Esophagus muscularis mucosa (tissue), 4 donors: ENCODE measurements at regions not wholly inside any gene's neighbourhood (a gene's known extent, or its start where the extent isn't known, plus 50 kb on each side); places are given as distances from the start of the nearest gene placed in this dataset.

ENCODE experiments used
- DNase-seq: peaks from one replicate; pipeline ENCODE4 v3.0.0-alpha.2; 2017; ENCODE audit errors: extremely low spot score
- H3K27ac ChIP-seq, 4 donors: fragments of 200-600 bp; sonication (generic); replicated peaks in 1 of 4; 1 replicate in 3 of 4; 2 replicates in 1 of 4; pipeline ENCODE4 v1.5.1; 2016 to 2019; ENCODE audit warnings: mild to moderate bottlenecking in 1 of 4
- H3K27me3 ChIP-seq, 4 donors: fragments of 200-600 bp; sonication (generic); one replicate each; pipeline versions ENCODE4 v1.5.1 to v1.6.0; 2016 to 2019
- H3K36me3 ChIP-seq, 4 donors: fragments of 200-600 bp; sonication (generic); one replicate each; pipeline ENCODE4 v1.5.1; 2016 to 2019
- H3K4me1 ChIP-seq, 4 donors: fragments of 200-600 bp; sonication (generic); one replicate each; pipeline ENCODE4 v1.5.1; 2016 to 2019
- H3K4me3 ChIP-seq, 4 donors: fragments of 200-600 bp; sonication (generic); 1 replicate in 2 of 4; 2 replicates in 2 of 4; pipeline ENCODE4 v1.5.1; 2016 to 2019; ENCODE audit warnings: mild to moderate bottlenecking in 4 of 4, moderate library complexity in 1 of 4
- H3K9me3 ChIP-seq, 4 donors: fragments of 200-600 bp; sonication (generic); 1 replicate in 3 of 4; 2 replicates in 1 of 4; pipeline ENCODE4 v1.5.1; 2016 to 2019
- CTCF ChIP-seq, 3 experiments: fragments of 200-600 bp in 2 of 3; fragments of 450-650 bp in 1 of 3; sonication (generic) in 2 of 3; IDR thresholded peaks; one replicate each; pipeline ENCODE4 v1.5.1; 2017 to 2019; ENCODE audit warnings: antibody characterized with exemption in 3 of 3, mild to moderate bottlenecking in 2 of 3, moderate library complexity in 1 of 3
- EP300 ChIP-seq: sonication (generic); formaldehyde crosslinking; IDR thresholded peaks from one replicate; pipeline ENCODE4 v1.6.1; 2017; ENCODE audit warnings: antibody characterized with exemption
- POLR2A ChIP-seq: fragments of 450-650 bp; IDR thresholded peaks from one replicate; pipeline ENCODE4 v1.6.1; 2017; ENCODE audit warnings: antibody characterized with exemption, moderate library complexity, mild to moderate bottlenecking, low read depth
- POLR2AphosphoS5 ChIP-seq, 2 donors: sonication (generic); formaldehyde crosslinking; IDR thresholded peaks; one replicate each; pipeline ENCODE4 v1.6.1; 2017; ENCODE audit warnings: antibody characterized with exemption in 2 of 2
- WGBS: methylation state at CpG from one replicate; pipeline ENCODE4 v1.1.5; 2018; 5-methylcytosine and 5-hydroxymethylcytosine counted together
- intact Hi-C: fragments of 100-400 bp; cut with DNase I; formaldehyde crosslinking; loops from one replicate; pipeline ENCODE4 v1.15.1; 2023

- no peaks in the 10 kb centered on the region for H3K27me3 ChIP-seq
- H3K36me3 ChIP-seq: no peaks in the 10 kb centered on the region
- H3K4me1 ChIP-seq: no peaks in the 10 kb centered on the region
- H3K4me3 ChIP-seq: no peak overlapping the region
- intact Hi-C loops: no loop called here
- H3K9me3 ChIP-seq: no peaks in the 10 kb centered on the region
- WGBS: 68% methylated on average over 1 of the region's 1 CpG
- TF ChIP-seq POLR2AphosphoS5 (IDR thresholded peaks at IDR 0.05) (no peak), CTCF (IDR thresholded peaks at IDR 0.05) (no peak), EP300 (no peak), POLR2A (no peak)
- no peak for DNase-seq
- H3K27ac ChIP-seq: no peak overlapping the region
These were observed 231.6 kb downstream of the HTR1B start for GRCh38 chr6:77231438-77232305.

GRCh38 chr6:77228279-77228678 lies 235.0 kb downstream of the HTR1B start:
- H3K27me3 ChIP-seq: no peaks in the 10 kb centered on the region
- TF ChIP-seq POLR2A: no peak
- TF ChIP-seq POLR2AphosphoS5 (IDR thresholded peaks at IDR 0.05): no peak
- TF ChIP-seq CTCF (IDR thresholded peaks at IDR 0.05): no peak
- no peak for TF ChIP-seq EP300
- intact Hi-C loops: no loop called here
- no peaks in the 10 kb centered on the region for H3K9me3 ChIP-seq
- no peaks in the 10 kb centered on the region for H3K4me1 ChIP-seq
- no peaks in the 10 kb centered on the region for H3K36me3 ChIP-seq
- DNase-seq: no peak
- H3K27ac ChIP-seq: no peak overlapping the region
- H3K4me3 ChIP-seq: no peak overlapping the region

GRCh38 chr6:77217896-77218295 lies 245.4 kb downstream of the HTR1B start:
- Histone ChIP-seq H3K4me1 (no peaks in the 10 kb centered on the region), H3K4me3 (no peak overlapping the region), H3K36me3 (no peaks in the 10 kb centered on the region), H3K27me3 (no peaks in the 10 kb centered on the region), H3K9me3 (no peaks in the 10 kb centered on the region), H3K27ac (no peak overlapping the region)
- TF ChIP-seq CTCF (IDR thresholded peaks at IDR 0.05): no peak
- no peak for TF ChIP-seq POLR2A
- no peak for TF ChIP-seq EP300
- TF ChIP-seq POLR2AphosphoS5 (IDR thresholded peaks at IDR 0.05): no peak
- DNase-seq: no peak
- intact Hi-C loops: no loop called here

GRCh38 chr6:77205936-77206335 lies 257.4 kb downstream of the HTR1B start:
- TF ChIP-seq CTCF (IDR thresholded peaks at IDR 0.05) (no peak), POLR2A (no peak), POLR2AphosphoS5 (IDR thresholded peaks at IDR 0.05) (no peak), EP300 (no peak)
- Histone ChIP-seq H3K9me3 (no peaks in the 10 kb centered on the region), H3K36me3 (no peaks in the 10 kb centered on the region), H3K27me3 (no peaks in the 10 kb centered on the region), H3K4me3 (no peak overlapping the region), H3K4me1 (no peaks in the 10 kb centered on the region), H3K27ac (no peak overlapping the region)
- intact Hi-C loops: no loop called here
- no peak for DNase-seq

- Histone ChIP-seq H3K9me3 (no peaks in the 10 kb centered on the region), H3K4me1 (no peaks in the 10 kb centered on the region), H3K27ac (no peak overlapping the region), H3K27me3 (no peaks in the 10 kb centered on the region), H3K36me3 (no peaks in the 10 kb centered on the region), H3K4me3 (no peak overlapping the region)
- intact Hi-C loops: no loop called here
- TF ChIP-seq CTCF (IDR thresholded peaks at IDR 0.05): no peak
- no peak for TF ChIP-seq POLR2AphosphoS5 (IDR thresholded peaks at IDR 0.05)
- TF ChIP-seq POLR2A: no peak
- no peak for TF ChIP-seq EP300
- WGBS: 86% methylated on average over 1 of the region's 1 CpG
- no peak for DNase-seq
These were observed 258.7 kb downstream of the HTR1B start for GRCh38 chr6:77204555-77204954.
